OCI-LY1 (cell line): ENCODE measurements at regions not wholly inside any gene's neighbourhood (a gene's known extent, or its start where the extent isn't known, plus 50 kb on each side); places are given as distances from the start of the nearest gene placed in this dataset.
"Not testable (repeated sequence)": the region's sequence is repeated elsewhere in the genome, so short reads cannot be mapped to it uniquely, and the experiment has no call there.

ENCODE experiments used
- H2AFZ ChIP-seq: fragments of 200-600 bp; sonication (generic), shearing (Covaris generic); 2 replicates; pipeline ENCODE4 v1.6.0; 2014; ENCODE audit warnings: antibody characterized with exemption, mild to moderate bottlenecking, low read length
- H3F3A ChIP-seq: fragments of 200-600 bp; sonication (generic), shearing (Covaris generic); 2 replicates; pipeline ENCODE4 v1.6.0; 2014; ENCODE audit warnings: mild to moderate bottlenecking, antibody characterized with exemption, low read length, moderate library complexity; ENCODE audit not compliant: insufficient read depth
- H3K27ac ChIP-seq: fragments of 200-600 bp; sonication (generic); 2 replicates; pipeline ENCODE4 v1.5.1; 2014; ENCODE audit warnings: low read length, mixed run types, mild to moderate bottlenecking, low read depth; ENCODE audit not compliant: poor library complexity, severe bottlenecking
- H3K27me3 ChIP-seq: fragments of 200-600 bp; sonication (generic); 2 replicates; pipeline ENCODE4 v1.6.0; 2014; ENCODE audit warnings: antibody characterized with exemption, mild to moderate bottlenecking, low read length, moderate library complexity; ENCODE audit not compliant: insufficient read depth
- H3K36me3 ChIP-seq: fragments of 200-600 bp; sonication (generic); 2 replicates; pipeline ENCODE4 v1.6.1; 2014; ENCODE audit warnings: mild to moderate bottlenecking, antibody characterized with exemption, low read length, moderate library complexity, mixed read lengths; ENCODE audit not compliant: insufficient read depth
- H3K4me1 ChIP-seq: fragments of 200-600 bp; sonication (generic); 2 replicates; pipeline ENCODE4 v1.5.1; 2014; ENCODE audit warnings: mild to moderate bottlenecking, low read length, moderate library complexity; ENCODE audit not compliant: insufficient read depth, severe bottlenecking
- H3K4me2 ChIP-seq: fragments of 200-600 bp; sonication (generic), shearing (Covaris generic); 2 replicates; pipeline ENCODE4 v1.6.1; 2014; ENCODE audit warnings: low read length
- H3K4me3 ChIP-seq: fragments of 200-600 bp; sonication (generic); 2 replicates; pipeline ENCODE4 v1.5.1; 2014; ENCODE audit warnings: low read length, low read depth, mild to moderate bottlenecking, mixed read lengths; ENCODE audit not compliant: poor library complexity, severe bottlenecking
- H3K79me2 ChIP-seq: fragments of 200-600 bp; shearing (Covaris generic); 2 replicates; pipeline ENCODE4 v1.6.1; 2016; ENCODE audit warnings: mixed run types, low read length, mixed read lengths; ENCODE audit not compliant: insufficient read depth
- H3K9ac ChIP-seq: fragments of 200-600 bp; sonication (generic), shearing (Covaris generic); 2 replicates; pipeline ENCODE4 v1.6.1; 2014; ENCODE audit warnings: mild to moderate bottlenecking, low read length, mixed read lengths
- H3K9me2 ChIP-seq: fragments of 200-600 bp; sonication (generic), shearing (Covaris generic); 2 replicates; pipeline ENCODE4 v1.6.1; 2014; ENCODE audit warnings: low read depth, mild to moderate bottlenecking, low read length, mixed read lengths
- H3K9me3 ChIP-seq: fragments of 200-600 bp; shearing (Covaris generic); 2 replicates; pipeline ENCODE4 v1.6.1; 2014; ENCODE audit warnings: low read length, mixed read lengths
- H4K20me1 ChIP-seq: fragments of 200-600 bp; sonication (generic), shearing (Covaris generic); 2 replicates; pipeline ENCODE4 v1.6.0; 2016; ENCODE audit warnings: mild to moderate bottlenecking, low read length; ENCODE audit not compliant: insufficient read depth
- CTCF ChIP-seq: fragments of 200-600 bp; sonication (generic), shearing (Covaris generic); IDR thresholded peaks from 2 replicates; pipeline ENCODE4 v1.5.1; 2017; ENCODE audit warnings: mild to moderate bottlenecking, antibody characterized with exemption, low read length, moderate library complexity, mixed read lengths
- EZH2 ChIP-seq: fragments of 200-600 bp; sonication (generic), shearing (Covaris generic); IDR thresholded peaks from 2 replicates; pipeline ENCODE4 v1.8.0; 2017; ENCODE audit warnings: borderline replicate concordance, mixed run types, mild to moderate bottlenecking, antibody characterized with exemption, low read length, moderate library complexity, mixed read lengths

DNA sequence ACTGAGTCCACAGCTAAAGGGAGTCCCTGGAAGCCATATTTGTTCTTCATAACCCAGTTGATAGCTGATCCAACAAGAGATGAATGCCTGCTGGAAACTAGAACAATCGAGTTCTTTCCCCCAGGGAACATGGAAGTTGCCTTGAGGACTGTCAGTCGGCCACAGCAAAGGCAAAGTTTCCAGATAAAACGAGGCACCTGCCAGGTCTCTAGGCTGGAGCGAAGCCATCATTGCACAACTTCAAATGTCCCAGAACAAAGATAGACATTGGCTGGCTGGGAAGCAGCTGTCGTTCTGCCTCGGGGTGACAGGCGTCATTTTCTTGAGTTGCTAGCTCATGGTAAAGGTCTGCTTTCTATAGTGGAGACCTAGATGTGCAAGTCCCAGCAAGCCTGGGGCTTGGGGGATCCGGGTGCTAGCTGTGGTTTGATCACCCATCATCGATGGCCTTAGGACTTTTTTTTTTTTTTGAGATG, 184.4 kb upstream of the ZNF217 start:
- no peaks in the 10 kb centered on the region for H3K27me3 ChIP-seq

GRCh38 chr20:53777402-53777801, 183.8 kb upstream of the ZNF217 start:
- not testable (repeated sequence) for H3K4me3 ChIP-seq, H3F3A ChIP-seq, H3K9me2 ChIP-seq, H3K27me3 ChIP-seq, H3K9ac ChIP-seq, H3K4me2 ChIP-seq, H4K20me1 ChIP-seq, H3K79me2 ChIP-seq, H2AFZ ChIP-seq, H3K36me3 ChIP-seq, H3K4me1 ChIP-seq, H3K9me3 ChIP-seq, H3K27ac ChIP-seq

More for the DNA sequence above, 184.4 kb upstream of the ZNF217 start:
- Histone ChIP-seq H3K9me2 (no peaks in the 10 kb centered on the region), H3K4me3 (no peak overlapping the region), H3K27ac (no peak overlapping the region), H2AFZ (no peak overlapping the region), H3F3A (no peaks in the 10 kb centered on the region), H3K9me3 (no peaks in the 10 kb centered on the region), H3K4me2 (no peak overlapping the region), H3K79me2 (no peaks in the 10 kb centered on the region), H3K36me3 (no peaks in the 10 kb centered on the region), H3K9ac (no peak overlapping the region), H3K4me1 (no peaks in the 10 kb centered on the region), H4K20me1 (no peaks in the 10 kb centered on the region)
- TF ChIP-seq EZH2 (no peak), CTCF (no peak)

DNA sequence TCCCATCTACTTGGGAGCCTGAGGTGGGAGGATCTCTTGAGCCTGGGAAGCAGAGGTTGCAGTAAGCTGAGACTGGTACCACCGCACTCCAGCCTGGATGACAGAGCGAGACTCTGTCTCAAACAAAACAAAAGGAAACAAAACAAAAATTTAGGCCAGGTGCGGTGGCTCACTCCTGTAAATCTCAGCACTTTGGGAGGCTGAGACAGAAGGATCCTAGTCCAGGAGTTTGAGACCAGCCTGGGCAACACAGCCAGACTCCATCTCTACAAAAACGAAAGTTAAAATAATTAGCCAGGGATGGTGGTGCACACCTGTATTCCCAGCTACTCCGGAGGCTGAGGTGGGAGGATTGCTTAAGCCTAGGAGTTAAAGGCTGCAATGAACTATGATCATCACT, 183.2 kb upstream of the ZNF217 start:
- no peaks in the 10 kb centered on the region for H3F3A ChIP-seq
- no peak overlapping the region for H3K9ac ChIP-seq
- no peak overlapping the region for H2AFZ ChIP-seq
- TF ChIP-seq EZH2 (no peak), CTCF (no peak)
- no peak overlapping the region for H3K4me2 ChIP-seq
- no peaks in the 10 kb centered on the region for H3K9me3 ChIP-seq
- no peaks in the 10 kb centered on the region for H4K20me1 ChIP-seq
- no peak overlapping the region for H3K27ac ChIP-seq
- no peaks in the 10 kb centered on the region for H3K36me3 ChIP-seq
- no peaks in the 10 kb centered on the region for H3K79me2 ChIP-seq
- H3K4me1 ChIP-seq, result no peaks in the 10 kb centered on the region
- H3K4me3 ChIP-seq, result no peak overlapping the region
- no peaks in the 10 kb centered on the region for H3K9me2 ChIP-seq
- no peaks in the 10 kb centered on the region for H3K27me3 ChIP-seq

DNA sequence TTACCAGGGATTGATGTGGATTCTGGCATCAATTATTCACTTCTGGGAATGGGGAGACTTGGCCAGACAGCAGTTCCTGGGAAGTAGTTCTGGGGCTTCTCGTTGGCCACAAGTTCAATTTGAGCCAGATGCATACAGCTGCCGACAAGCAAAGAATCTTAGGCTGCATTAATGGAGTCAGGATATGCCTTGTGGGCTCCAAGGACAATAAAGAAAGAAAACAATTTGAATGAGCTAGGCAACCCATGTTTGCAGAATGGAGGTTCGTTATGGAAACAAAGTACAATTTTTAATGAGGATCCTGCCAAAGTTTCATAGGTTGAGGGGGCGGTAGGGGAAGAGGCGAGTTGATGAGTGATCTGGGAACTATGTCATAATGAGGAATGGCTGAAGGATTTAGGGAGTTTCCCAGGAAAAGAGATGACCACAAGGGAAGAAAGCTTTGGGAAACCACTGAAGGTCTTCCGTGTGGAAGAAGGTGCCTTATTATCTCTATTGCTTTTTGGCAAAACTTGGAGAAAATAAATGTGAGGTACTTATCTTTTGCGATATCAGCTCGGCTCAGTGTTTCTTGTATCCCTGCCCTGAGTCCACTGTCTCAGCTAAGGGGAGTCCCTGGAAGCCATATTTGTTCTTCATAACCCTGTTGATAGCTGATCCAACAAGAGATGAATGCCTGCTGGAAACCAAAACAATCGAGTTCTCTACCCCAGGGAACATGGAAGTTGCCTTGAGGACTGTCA, 181.0 kb upstream of the ZNF217 start:
- no peak overlapping the region for H2AFZ ChIP-seq
- no peaks in the 10 kb centered on the region for H3K27me3 ChIP-seq
- no peak overlapping the region for H3K4me2 ChIP-seq
- no peaks in the 10 kb centered on the region for H3K9me2 ChIP-seq
- no peak overlapping the region for H3K27ac ChIP-seq
- no peaks in the 10 kb centered on the region for H3K9me3 ChIP-seq
- H3K36me3 ChIP-seq, result no peaks in the 10 kb centered on the region
- TF ChIP-seq CTCF (no peak), EZH2 (no peak)
- H3K4me3 ChIP-seq, result no peak overlapping the region
- no peaks in the 10 kb centered on the region for H3F3A ChIP-seq
- no peaks in the 10 kb centered on the region for H3K79me2 ChIP-seq
- no peak overlapping the region for H3K9ac ChIP-seq
- no peaks in the 10 kb centered on the region for H4K20me1 ChIP-seq
- H3K4me1 ChIP-seq, result no peaks in the 10 kb centered on the region
